ENCODE measurements at regions not wholly inside any gene's neighbourhood (a gene's known extent, or its start where the extent isn't known, plus 50 kb on each side); places are given as distances from the start of the nearest gene placed in this dataset.

DNA sequence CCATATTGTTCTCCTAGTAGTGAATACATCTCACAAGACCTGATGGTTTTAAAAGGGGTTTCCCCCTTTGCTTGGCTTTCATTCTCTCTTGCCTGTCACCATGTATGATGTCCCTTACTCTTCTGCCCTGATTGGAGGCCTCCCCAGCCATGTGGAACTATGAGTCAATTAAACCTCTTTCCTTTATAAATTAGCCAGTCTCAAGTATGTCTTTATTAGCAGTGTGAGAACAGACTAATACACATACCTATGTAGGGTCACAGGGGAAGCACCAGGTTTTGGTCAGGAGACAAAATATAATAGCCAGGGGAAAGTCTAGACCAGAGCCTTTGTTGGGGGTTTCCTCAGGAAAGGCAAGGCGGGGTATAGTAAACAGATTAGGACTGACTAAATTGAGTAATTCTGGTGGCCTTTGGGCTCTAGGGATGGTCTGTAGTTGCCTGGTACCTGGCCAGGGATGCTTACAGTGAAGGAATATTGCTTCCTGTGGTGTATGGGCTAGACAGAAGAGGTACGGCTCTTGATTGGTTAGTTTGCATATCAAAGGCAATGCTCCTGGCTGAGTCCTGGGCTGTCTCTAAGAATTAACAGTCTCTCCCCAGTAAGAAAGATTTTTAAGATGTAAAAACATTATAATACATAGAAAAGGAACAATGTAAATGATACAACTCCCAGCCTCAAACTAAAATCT lies 254.5 kb downstream of the ELAVL2 start:
- Histone ChIP-seq H3K36me3 (ENCODE audit: control insufficient read depth in 2 of 2, insufficient read depth in 1 of 2, low read length in 2 of 2) (no peaks in the 10 kb centered on the region), H3K4me3 (ENCODE audit: low read depth, low read length) (no peak overlapping the region), H3K4me1 (ENCODE audit: control insufficient read depth, insufficient read depth, low read length) (no peaks in the 10 kb centered on the region), H3K27ac (ENCODE audit: extremely low read depth, low read depth, low read length) (no peak overlapping the region), H3K9me3 (ENCODE audit: control insufficient read depth, insufficient read depth, low read depth, low read length) (no peaks in the 10 kb centered on the region)
- ChIA-PET POLR2A (no interaction called here), CTCF (no interaction called here)
- no peak for TF ChIP-seq ZNF626 (tag by site-specific recombination; IDR thresholded peaks at IDR 0.05)
- no peak for TF ChIP-seq ZNF529 (tag by site-specific recombination; IDR thresholded peaks at IDR 0.05; ENCODE audit: insufficient replicate concordance)
- no peak for TF ChIP-seq FEZF1 (tag by site-specific recombination; IDR thresholded peaks at IDR 0.05)
- no peak for TF ChIP-seq REPIN1 (tag by site-specific recombination; IDR thresholded peaks at IDR 0.05; ENCODE audit: low read depth)
- no peak for TF ChIP-seq ZNF16 (tag by site-specific recombination; IDR thresholded peaks at IDR 0.05; ENCODE audit: low read depth)
- no peak for TF ChIP-seq ZNF248 (tag by site-specific recombination; IDR thresholded peaks at IDR 0.05)
- TF ChIP-seq ZNF211 (tag by site-specific recombination; IDR thresholded peaks at IDR 0.05; ENCODE audit: low read depth) = no peak
- TF ChIP-seq, protein P1, sequence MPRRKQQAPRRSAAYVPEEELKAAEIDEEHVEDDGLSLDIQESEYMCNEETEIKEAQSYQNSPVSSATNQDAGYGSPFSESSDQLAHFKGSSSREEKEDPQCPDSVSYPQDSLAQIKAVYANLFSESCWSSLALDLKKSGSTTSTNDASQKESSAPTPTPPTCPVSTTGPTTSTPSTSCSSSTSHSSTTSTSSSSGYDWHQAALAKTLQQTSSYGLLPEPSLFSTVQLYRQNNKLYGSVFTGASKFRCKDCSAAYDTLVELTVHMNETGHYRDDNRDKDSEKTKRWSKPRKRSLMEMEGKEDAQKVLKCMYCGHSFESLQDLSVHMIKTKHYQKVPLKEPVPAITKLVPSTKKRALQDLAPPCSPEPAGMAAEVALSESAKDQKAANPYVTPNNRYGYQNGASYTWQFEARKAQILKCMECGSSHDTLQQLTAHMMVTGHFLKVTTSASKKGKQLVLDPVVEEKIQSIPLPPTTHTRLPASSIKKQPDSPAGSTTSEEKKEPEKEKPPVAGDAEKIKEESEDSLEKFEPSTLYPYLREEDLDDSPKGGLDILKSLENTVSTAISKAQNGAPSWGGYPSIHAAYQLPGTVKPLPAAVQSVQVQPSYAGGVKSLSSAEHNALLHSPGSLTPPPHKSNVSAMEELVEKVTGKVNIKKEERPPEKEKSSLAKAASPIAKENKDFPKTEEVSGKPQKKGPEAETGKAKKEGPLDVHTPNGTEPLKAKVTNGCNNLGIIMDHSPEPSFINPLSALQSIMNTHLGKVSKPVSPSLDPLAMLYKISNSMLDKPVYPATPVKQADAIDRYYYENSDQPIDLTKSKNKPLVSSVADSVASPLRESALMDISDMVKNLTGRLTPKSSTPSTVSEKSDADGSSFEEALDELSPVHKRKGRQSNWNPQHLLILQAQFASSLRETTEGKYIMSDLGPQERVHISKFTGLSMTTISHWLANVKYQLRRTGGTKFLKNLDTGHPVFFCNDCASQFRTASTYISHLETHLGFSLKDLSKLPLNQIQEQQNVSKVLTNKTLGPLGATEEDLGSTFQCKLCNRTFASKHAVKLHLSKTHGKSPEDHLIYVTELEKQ (tag by site-specific recombination; IDR thresholded peaks at IDR 0.05; ENCODE audit: borderline replicate concordance) = no peak
- TF ChIP-seq, protein P2, sequence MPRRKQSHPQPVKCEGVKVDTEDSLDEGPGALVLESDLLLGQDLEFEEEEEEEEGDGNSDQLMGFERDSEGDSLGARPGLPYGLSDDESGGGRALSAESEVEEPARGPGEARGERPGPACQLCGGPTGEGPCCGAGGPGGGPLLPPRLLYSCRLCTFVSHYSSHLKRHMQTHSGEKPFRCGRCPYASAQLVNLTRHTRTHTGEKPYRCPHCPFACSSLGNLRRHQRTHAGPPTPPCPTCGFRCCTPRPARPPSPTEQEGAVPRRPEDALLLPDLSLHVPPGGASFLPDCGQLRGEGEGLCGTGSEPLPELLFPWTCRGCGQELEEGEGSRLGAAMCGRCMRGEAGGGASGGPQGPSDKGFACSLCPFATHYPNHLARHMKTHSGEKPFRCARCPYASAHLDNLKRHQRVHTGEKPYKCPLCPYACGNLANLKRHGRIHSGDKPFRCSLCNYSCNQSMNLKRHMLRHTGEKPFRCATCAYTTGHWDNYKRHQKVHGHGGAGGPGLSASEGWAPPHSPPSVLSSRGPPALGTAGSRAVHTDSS (tag by site-specific recombination; IDR thresholded peaks at IDR 0.05) = no peak
- TF ChIP-seq ZNF830 (tag by site-specific recombination; IDR thresholded peaks at IDR 0.05; ENCODE audit: low read depth) = no peak
- TF ChIP-seq ZNF501 (tag by site-specific recombination; IDR thresholded peaks at IDR 0.05) = no peak
- TF ChIP-seq ZFP69B (tag by site-specific recombination; IDR thresholded peaks at IDR 0.05) = no peak
- TF ChIP-seq KLF1 (tag by site-specific recombination; IDR thresholded peaks at IDR 0.05) = no peak
- TF ChIP-seq RBAK (tag by site-specific recombination; IDR thresholded peaks at IDR 0.05) = no peak
- no peak for TF ChIP-seq ZBTB21 (tag by site-specific recombination; IDR thresholded peaks at IDR 0.05)
- TF ChIP-seq ZNF2 (tag by site-specific recombination; IDR thresholded peaks at IDR 0.05) = no peak
- TF ChIP-seq, protein P3, sequence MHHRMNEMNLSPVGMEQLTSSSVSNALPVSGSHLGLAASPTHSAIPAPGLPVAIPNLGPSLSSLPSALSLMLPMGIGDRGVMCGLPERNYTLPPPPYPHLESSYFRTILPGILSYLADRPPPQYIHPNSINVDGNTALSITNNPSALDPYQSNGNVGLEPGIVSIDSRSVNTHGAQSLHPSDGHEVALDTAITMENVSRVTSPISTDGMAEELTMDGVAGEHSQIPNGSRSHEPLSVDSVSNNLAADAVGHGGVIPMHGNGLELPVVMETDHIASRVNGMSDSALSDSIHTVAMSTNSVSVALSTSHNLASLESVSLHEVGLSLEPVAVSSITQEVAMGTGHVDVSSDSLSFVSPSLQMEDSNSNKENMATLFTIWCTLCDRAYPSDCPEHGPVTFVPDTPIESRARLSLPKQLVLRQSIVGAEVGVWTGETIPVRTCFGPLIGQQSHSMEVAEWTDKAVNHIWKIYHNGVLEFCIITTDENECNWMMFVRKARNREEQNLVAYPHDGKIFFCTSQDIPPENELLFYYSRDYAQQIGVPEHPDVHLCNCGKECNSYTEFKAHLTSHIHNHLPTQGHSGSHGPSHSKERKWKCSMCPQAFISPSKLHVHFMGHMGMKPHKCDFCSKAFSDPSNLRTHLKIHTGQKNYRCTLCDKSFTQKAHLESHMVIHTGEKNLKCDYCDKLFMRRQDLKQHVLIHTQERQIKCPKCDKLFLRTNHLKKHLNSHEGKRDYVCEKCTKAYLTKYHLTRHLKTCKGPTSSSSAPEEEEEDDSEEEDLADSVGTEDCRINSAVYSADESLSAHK (tag by site-specific recombination; IDR thresholded peaks at IDR 0.05) = no peak
- no peak for TF ChIP-seq OSR2 (tag by site-specific recombination; IDR thresholded peaks at IDR 0.05)
- TF ChIP-seq KLF9 (tag by site-specific recombination; IDR thresholded peaks at IDR 0.05; ENCODE audit: low read depth) = no peak
- no peak for TF ChIP-seq ZFHX2 (tag by site-specific recombination; conservative IDR thresholded peaks at IDR 0.05)
